Keratinocyte (primary cell): ENCODE measurements at regions not wholly inside any gene's neighbourhood (a gene's known extent, or its start where the extent isn't known, plus 50 kb on each side); places are given as distances from the start of the nearest gene placed in this dataset.
A peak's percentile ranks its signal among the peaks of the same experiment; 100 is the strongest.

Experiments
- DNase-seq: peaks from one replicate; pipeline ENCODE4 v3.0.0-alpha.2; 2011; ENCODE audit warnings: low read depth, missing footprints, low spot score
- FAIRE-seq: peaks from 2 replicates; lab custom pipeline; 2011; peaks lifted over from hg19 to GRCh38; lab: Jason Lieb, UNC
- H2AFZ ChIP-seq: 2 replicates; pipeline ENCODE4 v1.6.0; 2012; ENCODE audit warnings: low read length, control low read depth, inconsistent platforms; ENCODE audit not compliant: control insufficient read depth
- H3K27ac ChIP-seq: 2 replicates; pipeline ENCODE4 v1.5.1; 2011; ENCODE audit warnings: low read length; ENCODE audit not compliant: control insufficient read depth, insufficient read depth
- H3K27me3 ChIP-seq: 3 replicates; pipeline ENCODE4 v1.6.0; 2011; ENCODE audit warnings: low read length; ENCODE audit not compliant: control insufficient read depth, insufficient read depth; ENCODE audit errors: extremely low read depth
- H3K36me3 ChIP-seq, 2 experiments: 2 replicates in 1 of 2; 3 replicates in 1 of 2; pipeline ENCODE4 v1.5.1; 2011; ENCODE audit warnings: low read length in 2 of 2, mild to moderate bottlenecking in 1 of 2; ENCODE audit not compliant: control insufficient read depth in 2 of 2, insufficient read depth in 2 of 2; ENCODE audit errors: extremely low read depth in 1 of 2
- H3K4me1 ChIP-seq: 3 replicates; pipeline ENCODE4 v1.5.1; 2011; ENCODE audit warnings: low read length; ENCODE audit not compliant: control insufficient read depth, insufficient read depth; ENCODE audit errors: extremely low read depth
- H3K4me2 ChIP-seq: 3 replicates; pipeline ENCODE4 v1.6.0; 2011; ENCODE audit warnings: low read depth, low read length; ENCODE audit not compliant: control insufficient read depth, insufficient read depth; ENCODE audit errors: extremely low read depth
- H3K4me3 ChIP-seq, 3 experiments: fragments of 200-600 bp in 1 of 3; sonication (generic) in 1 of 3; 2 replicates in 2 of 3; 3 replicates in 1 of 3; pipeline ENCODE4 v1.5.1; 2011 to 2016; ENCODE audit warnings: low read length in 3 of 3, mild to moderate bottlenecking in 3 of 3, control low read depth in 2 of 3, inconsistent platforms in 1 of 3, low read depth in 1 of 3, mixed read lengths in 1 of 3, mixed run types in 1 of 3, moderate library complexity in 1 of 3; ENCODE audit not compliant: control insufficient read depth in 2 of 3, insufficient read depth in 2 of 3; ENCODE audit errors: extremely low read depth in 1 of 3
- H3K79me2 ChIP-seq: 2 replicates; pipeline ENCODE4 v1.6.0; 2012; ENCODE audit warnings: low read length; ENCODE audit not compliant: control insufficient read depth, insufficient read depth
- H3K9ac ChIP-seq: 3 replicates; pipeline ENCODE4 v1.6.0; 2011; ENCODE audit warnings: low read length; ENCODE audit not compliant: control insufficient read depth, insufficient read depth; ENCODE audit errors: extremely low read depth
- H3K9me1 ChIP-seq: 3 replicates; pipeline ENCODE4 v1.6.0; 2011; ENCODE audit warnings: low read length; ENCODE audit not compliant: control insufficient read depth, insufficient read depth; ENCODE audit errors: extremely low read depth
- H3K9me3 ChIP-seq: 2 replicates; pipeline ENCODE4 v1.5.1; 2012; ENCODE audit warnings: low read depth, low read length; ENCODE audit not compliant: control insufficient read depth
- H4K20me1 ChIP-seq: 3 replicates; pipeline ENCODE4 v1.6.0; 2011; ENCODE audit warnings: low read length; ENCODE audit not compliant: control insufficient read depth, insufficient read depth; ENCODE audit errors: extremely low read depth
- EZH2 ChIP-seq: IDR thresholded peaks from one replicate; pipeline ENCODE4 v1.6.1; 2012; ENCODE audit warnings: inconsistent platforms, mild to moderate bottlenecking, low read length, moderate library complexity
- dilution Hi-C: fragments of 300-500 bp; cut with MboI; formaldehyde crosslinking; loops from one replicate; pipeline ENCODE4 v1.7.0; 2020; ENCODE audit warnings: low sequenced_read_pairs; ENCODE audit not compliant: extremely low pct_ligation_motif_present
- TF ChIP-seq, protein P1 (sequence below), 3 experiments: IDR thresholded peaks in 1 of 3; conservative IDR thresholded peaks in 1 of 3; optimal IDR thresholded peaks in 1 of 3; 2 replicates in 2 of 3; 3 replicates in 1 of 3; pipeline versions ENCODE3 to v1.5.1; 2011; ENCODE audit warnings: low read length in 3 of 3, mild to moderate bottlenecking in 3 of 3, moderate library complexity in 2 of 3, control low read depth in 1 of 3, inconsistent platforms in 1 of 3; ENCODE audit not compliant: insufficient read depth in 2 of 3; ENCODE audit errors: extremely low read depth in 1 of 3

- peak overlapping the region; percentile 83 for H2AFZ ChIP-seq
Measured at GRCh38 chr15:72994534-72995177, 57.6 kb upstream of the NEO1 start.

DNA sequence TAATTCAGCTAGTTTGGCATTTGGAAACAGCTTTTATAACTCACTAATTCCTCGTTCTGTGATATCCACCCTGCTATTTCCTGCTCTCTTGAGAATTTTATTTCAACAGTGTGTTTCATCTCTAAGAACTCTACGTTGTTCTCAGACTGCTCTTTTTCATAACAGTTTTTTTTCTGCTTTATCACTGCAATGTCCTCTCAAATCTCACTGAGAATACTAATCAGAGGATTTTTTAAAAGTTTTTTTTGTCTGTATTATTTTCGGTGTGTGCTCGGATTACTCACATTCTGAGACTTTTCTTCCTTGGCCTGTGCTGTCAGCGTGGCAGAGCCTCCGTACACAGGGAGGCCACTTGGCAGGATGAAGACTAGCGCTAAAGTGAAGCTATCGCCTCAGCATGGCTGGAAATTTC is 59.4 kb upstream of the NEO1 start:
- Histone ChIP-seq H3K9me3 (no peaks in the 10 kb centered on the region), H3K4me3 (no peak overlapping the region), H4K20me1 (no peaks in the 10 kb centered on the region), H3K9ac (no peak overlapping the region), H2AFZ (no peak overlapping the region), H3K27ac (no peak overlapping the region), H3K4me2 (no peak overlapping the region), H3K9me1 (no peaks in the 10 kb centered on the region), H3K27me3 (no peaks in the 10 kb centered on the region), H3K36me3 (no peaks in the 10 kb centered on the region), H3K4me1 (peaks cover 13% of the 10 kb centered on the region), H3K79me2 (no peaks in the 10 kb centered on the region)
- TF ChIP-seq EZH2 = no peak
- TF ChIP-seq, protein P1, sequence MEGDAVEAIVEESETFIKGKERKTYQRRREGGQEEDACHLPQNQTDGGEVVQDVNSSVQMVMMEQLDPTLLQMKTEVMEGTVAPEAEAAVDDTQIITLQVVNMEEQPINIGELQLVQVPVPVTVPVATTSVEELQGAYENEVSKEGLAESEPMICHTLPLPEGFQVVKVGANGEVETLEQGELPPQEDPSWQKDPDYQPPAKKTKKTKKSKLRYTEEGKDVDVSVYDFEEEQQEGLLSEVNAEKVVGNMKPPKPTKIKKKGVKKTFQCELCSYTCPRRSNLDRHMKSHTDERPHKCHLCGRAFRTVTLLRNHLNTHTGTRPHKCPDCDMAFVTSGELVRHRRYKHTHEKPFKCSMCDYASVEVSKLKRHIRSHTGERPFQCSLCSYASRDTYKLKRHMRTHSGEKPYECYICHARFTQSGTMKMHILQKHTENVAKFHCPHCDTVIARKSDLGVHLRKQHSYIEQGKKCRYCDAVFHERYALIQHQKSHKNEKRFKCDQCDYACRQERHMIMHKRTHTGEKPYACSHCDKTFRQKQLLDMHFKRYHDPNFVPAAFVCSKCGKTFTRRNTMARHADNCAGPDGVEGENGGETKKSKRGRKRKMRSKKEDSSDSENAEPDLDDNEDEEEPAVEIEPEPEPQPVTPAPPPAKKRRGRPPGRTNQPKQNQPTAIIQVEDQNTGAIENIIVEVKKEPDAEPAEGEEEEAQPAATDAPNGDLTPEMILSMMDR (optimal IDR thresholded peaks at IDR 0.05 in 1 of 3, IDR thresholded peaks at IDR 0.05 in 1 of 3, conservative IDR thresholded peaks at IDR 0.05 in 1 of 3; ENCODE audit: extremely low read depth in 1 of 3, insufficient read depth in 2 of 3, low read length in 3 of 3) = no peak
- DNase-seq = no peak
- FAIRE-seq = no peak
- dilution Hi-C loops = no loop called here

More at GRCh38 chr15:72994534-72995177, 57.6 kb upstream of the NEO1 start:
- DNase-seq = no peak
- Histone ChIP-seq H3K27me3 (no peaks in the 10 kb centered on the region), H3K4me3 (peak overlapping the region in 2 of 3 experiments; percentile 24 to 39), H3K27ac (no peak overlapping the region), H4K20me1 (no peaks in the 10 kb centered on the region), H3K9me1 (no peaks in the 10 kb centered on the region), H3K79me2 (no peaks in the 10 kb centered on the region), H3K4me1 (peaks cover 31% of the 10 kb centered on the region), H3K36me3 (no peaks in the 10 kb centered on the region), H3K4me2 (peak overlapping the region; percentile 78), H3K9ac (peak overlapping the region; percentile 39), H3K9me3 (no peaks in the 10 kb centered on the region)
- no peak for FAIRE-seq
- TF ChIP-seq EZH2 = no peak
- TF ChIP-seq, protein P1 (optimal IDR thresholded peaks at IDR 0.05 in 1 of 3, IDR thresholded peaks at IDR 0.05 in 1 of 3, conservative IDR thresholded peaks at IDR 0.05 in 1 of 3; ENCODE audit: extremely low read depth in 1 of 3, insufficient read depth in 2 of 3, low read length in 3 of 3) = no peak
- dilution Hi-C loops = no loop called here
